IMR-90 (cell line): ENCODE measurements at regions not wholly inside any gene's neighbourhood (a gene's known extent, or its start where the extent isn't known, plus 50 kb on each side); places are given as distances from the start of the nearest gene placed in this dataset.

Source experiments
- BHLHE40 ChIP-seq: fragments of 150-350 bp; IDR thresholded peaks from 2 replicates; pipeline ENCODE4 v1.6.1; 2016; ENCODE audit warnings: mild to moderate bottlenecking, low read depth, low read length
- CEBPB ChIP-seq: IDR thresholded peaks from 2 replicates; pipeline ENCODE4 v1.6.1; 2012; ENCODE audit warnings: low read depth, low read length, improper control_type of control experiment
- CHD1 ChIP-seq: IDR thresholded peaks from 2 replicates; pipeline ENCODE4 v1.6.1; 2012; ENCODE audit warnings: low read depth, low read length, improper control_type of control experiment
- FOS ChIP-seq: fragments of 150-350 bp; IDR thresholded peaks from 2 replicates; pipeline ENCODE4 v1.6.1; 2016; ENCODE audit warnings: low read depth, low read length
- MAFK ChIP-seq: IDR thresholded peaks from 2 replicates; pipeline ENCODE4 v1.6.1; 2012; ENCODE audit warnings: low read depth, low read length, improper control_type of control experiment
- MAZ ChIP-seq: IDR thresholded peaks from 2 replicates; pipeline ENCODE4 v1.6.1; 2012; ENCODE audit warnings: low read depth, mild to moderate bottlenecking, low read length, improper control_type of control experiment, moderate library complexity, borderline replicate concordance
- MXI1 ChIP-seq: IDR thresholded peaks from 2 replicates; pipeline ENCODE4 v1.6.1; 2012; ENCODE audit warnings: low read depth, mild to moderate bottlenecking, low read length, moderate library complexity, borderline replicate concordance
- POLR2A ChIP-seq: IDR thresholded peaks from 2 replicates; pipeline ENCODE4 v1.6.1; 2012; ENCODE audit warnings: mild to moderate bottlenecking, low read depth, low read length
- RAD21 ChIP-seq: IDR thresholded peaks from 2 replicates; pipeline ENCODE4 v1.6.1; 2012; ENCODE audit warnings: low read length, improper control_type of control experiment
- RFX5 ChIP-seq: IDR thresholded peaks from 2 replicates; pipeline ENCODE4 v1.8.0; 2012; ENCODE audit warnings: low read depth, mild to moderate bottlenecking, low read length, moderate library complexity
- SMC3 ChIP-seq: fragments of 150-350 bp; IDR thresholded peaks from 2 replicates; pipeline ENCODE4 v1.6.1; 2016; ENCODE audit warnings: low read depth, mild to moderate bottlenecking, antibody characterized with exemption, low read length, moderate library complexity
- TF ChIP-seq, protein P1 (sequence below): conservative IDR thresholded peaks from 2 replicates; pipeline ENCODE4 v1.5.1; 2012; ENCODE audit warnings: mild to moderate bottlenecking, low read depth, low read length, improper control_type of control experiment
- TF ChIP-seq, protein P2 (sequence below): fragments of 150-350 bp; IDR thresholded peaks from 2 replicates; pipeline ENCODE4 v1.6.1; 2016; ENCODE audit warnings: low read depth, mild to moderate bottlenecking, low read length, moderate library complexity, borderline replicate concordance
- TF ChIP-seq, protein P3 (sequence below): fragments of 150-350 bp; IDR thresholded peaks from 2 replicates; pipeline ENCODE4 v1.6.1; 2017; ENCODE audit warnings: mild to moderate bottlenecking, antibody characterized with exemption, low read length, low read depth

DNA sequence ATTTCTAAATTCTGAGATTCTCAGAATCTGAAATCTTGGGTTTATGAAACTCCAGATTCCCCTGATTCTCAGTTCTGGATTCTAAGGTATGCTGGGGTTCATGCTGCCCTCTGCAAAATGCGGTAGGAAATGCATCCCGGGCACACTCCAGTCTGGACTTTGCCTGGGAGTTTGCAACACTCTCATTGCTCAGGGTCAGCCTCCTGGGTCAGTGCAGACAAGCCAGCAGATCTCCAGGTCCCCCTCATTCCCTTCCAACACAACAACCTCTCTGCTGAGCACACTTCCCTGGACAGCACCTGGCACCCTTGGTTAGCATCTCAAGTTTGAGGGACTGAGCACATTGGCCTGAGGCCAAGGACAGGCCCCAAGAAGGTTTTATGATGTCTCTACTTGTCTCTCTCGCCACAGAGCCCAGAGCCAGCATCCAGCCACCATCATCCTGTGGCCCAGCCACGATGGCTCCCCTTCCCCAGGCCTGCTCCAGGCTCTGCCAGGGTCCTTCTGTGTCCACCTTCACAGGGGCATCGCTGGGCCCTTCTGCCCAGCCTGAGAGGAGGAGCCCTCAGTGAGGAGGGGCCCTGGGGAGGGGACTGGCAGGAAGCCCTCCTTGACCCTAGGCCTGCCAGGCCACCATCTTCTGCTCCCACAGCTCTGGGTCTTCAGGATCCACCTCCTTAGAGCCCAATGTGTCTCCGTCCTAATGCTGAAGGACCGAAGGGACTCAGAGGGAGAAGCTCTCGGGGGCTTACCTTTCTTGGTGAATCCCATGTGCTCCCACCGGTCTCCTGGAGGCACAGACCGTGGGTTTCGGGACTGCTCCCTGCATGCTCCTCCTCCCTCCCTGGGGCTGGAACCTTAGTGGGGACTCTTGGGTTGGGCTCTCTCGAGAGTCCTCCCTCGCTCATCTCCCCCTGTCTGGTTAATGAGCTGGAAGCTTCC, 550.7 kb downstream of the PTPRU start:
- TF ChIP-seq, protein P1, sequence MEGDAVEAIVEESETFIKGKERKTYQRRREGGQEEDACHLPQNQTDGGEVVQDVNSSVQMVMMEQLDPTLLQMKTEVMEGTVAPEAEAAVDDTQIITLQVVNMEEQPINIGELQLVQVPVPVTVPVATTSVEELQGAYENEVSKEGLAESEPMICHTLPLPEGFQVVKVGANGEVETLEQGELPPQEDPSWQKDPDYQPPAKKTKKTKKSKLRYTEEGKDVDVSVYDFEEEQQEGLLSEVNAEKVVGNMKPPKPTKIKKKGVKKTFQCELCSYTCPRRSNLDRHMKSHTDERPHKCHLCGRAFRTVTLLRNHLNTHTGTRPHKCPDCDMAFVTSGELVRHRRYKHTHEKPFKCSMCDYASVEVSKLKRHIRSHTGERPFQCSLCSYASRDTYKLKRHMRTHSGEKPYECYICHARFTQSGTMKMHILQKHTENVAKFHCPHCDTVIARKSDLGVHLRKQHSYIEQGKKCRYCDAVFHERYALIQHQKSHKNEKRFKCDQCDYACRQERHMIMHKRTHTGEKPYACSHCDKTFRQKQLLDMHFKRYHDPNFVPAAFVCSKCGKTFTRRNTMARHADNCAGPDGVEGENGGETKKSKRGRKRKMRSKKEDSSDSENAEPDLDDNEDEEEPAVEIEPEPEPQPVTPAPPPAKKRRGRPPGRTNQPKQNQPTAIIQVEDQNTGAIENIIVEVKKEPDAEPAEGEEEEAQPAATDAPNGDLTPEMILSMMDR, result no peak
- no peak for TF ChIP-seq POLR2A
- no peak for TF ChIP-seq BHLHE40
- TF ChIP-seq, protein P2, sequence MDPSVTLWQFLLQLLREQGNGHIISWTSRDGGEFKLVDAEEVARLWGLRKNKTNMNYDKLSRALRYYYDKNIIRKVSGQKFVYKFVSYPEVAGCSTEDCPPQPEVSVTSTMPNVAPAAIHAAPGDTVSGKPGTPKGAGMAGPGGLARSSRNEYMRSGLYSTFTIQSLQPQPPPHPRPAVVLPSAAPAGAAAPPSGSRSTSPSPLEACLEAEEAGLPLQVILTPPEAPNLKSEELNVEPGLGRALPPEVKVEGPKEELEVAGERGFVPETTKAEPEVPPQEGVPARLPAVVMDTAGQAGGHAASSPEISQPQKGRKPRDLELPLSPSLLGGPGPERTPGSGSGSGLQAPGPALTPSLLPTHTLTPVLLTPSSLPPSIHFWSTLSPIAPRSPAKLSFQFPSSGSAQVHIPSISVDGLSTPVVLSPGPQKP, result no peak
- TF ChIP-seq RAD21, result no peak
- no peak for TF ChIP-seq FOS
- TF ChIP-seq, protein P3, sequence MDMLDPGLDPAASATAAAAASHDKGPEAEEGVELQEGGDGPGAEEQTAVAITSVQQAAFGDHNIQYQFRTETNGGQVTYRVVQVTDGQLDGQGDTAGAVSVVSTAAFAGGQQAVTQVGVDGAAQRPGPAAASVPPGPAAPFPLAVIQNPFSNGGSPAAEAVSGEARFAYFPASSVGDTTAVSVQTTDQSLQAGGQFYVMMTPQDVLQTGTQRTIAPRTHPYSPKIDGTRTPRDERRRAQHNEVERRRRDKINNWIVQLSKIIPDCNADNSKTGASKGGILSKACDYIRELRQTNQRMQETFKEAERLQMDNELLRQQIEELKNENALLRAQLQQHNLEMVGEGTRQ, result no peak
- no peak for TF ChIP-seq CEBPB
- no peak for TF ChIP-seq CHD1
- no peak for TF ChIP-seq RFX5
- TF ChIP-seq SMC3, result no peak
- no peak for TF ChIP-seq MAZ
- TF ChIP-seq MAFK, result no peak
- no peak for TF ChIP-seq MXI1
